HCT116 (cell line): ENCODE measurements at regions not wholly inside any gene's neighbourhood (a gene's known extent, or its start where the extent isn't known, plus 50 kb on each side); places are given as distances from the start of the nearest gene placed in this dataset.

Experiments
- ATAC-seq: fragments of 200-7000 bp; cut with Tn5 transposase; 2 replicates; pipeline ENCODE4 v1.9.1; 2020; ENCODE audit warnings: mild to moderate bottlenecking, moderate library complexity
- BruUV-seq: library from RNA; stranded (reverse); fragments of 400-500 nt; replicated peaks from 2 replicates; lab custom pipeline; 2021; lab: Mats Ljungman, UMichigan
- CTCF ChIA-PET: fragments of 300-600 bp; sonication (Branson Sonifier 250); formaldehyde crosslinking; loops from one replicate; lab custom pipeline; 2021; ENCODE audit warnings: antibody characterized with exemption; lab: Charles Lee
- POLR2A ChIA-PET: fragments of 300-600, 350-600 bp; sonication (Branson Sonifier 250); formaldehyde crosslinking; loops from one replicate; lab custom pipeline; 2021; ENCODE audit warnings: antibody characterized with exemption; lab: Charles Lee
- RAD21 ChIA-PET, 2 experiments: fragments of 300-600 bp; sonication (Branson Sonifier 250); formaldehyde crosslinking; loops; one replicate each; lab custom pipeline; 2023; ENCODE audit warnings: low total read pairs in 2 of 2; ENCODE audit not compliant: uncharacterized antibody in 2 of 2, unreplicated experiment in 2 of 2, low non-redundant PET in 1 of 2; lab: Charles Lee
- DNase-seq: peaks from one replicate; pipeline ENCODE4 v3.0.0-alpha.2; 2010; ENCODE audit warnings: low read depth, low spot score
- H2AFZ ChIP-seq: fragments of 200-600 bp; shearing (Covaris generic), sonication (generic); 2 replicates; pipeline ENCODE4 v1.6.1; 2017; ENCODE audit warnings: low read depth, mixed run types, mixed read lengths, antibody characterized with exemption, low read length; ENCODE audit not compliant: poor library complexity, severe bottlenecking
- H3K27ac ChIP-seq: 2 replicates; pipeline ENCODE4 v1.5.1; 2012; ENCODE audit warnings: low read depth, low read length
- H3K27me3 ChIP-seq: fragments of 200-600 bp; sonication (generic); 2 replicates; pipeline ENCODE4 v1.6.1; 2016; ENCODE audit warnings: mixed run types, low read length, mixed read lengths; ENCODE audit not compliant: insufficient read depth
- H3K36me3 ChIP-seq, 2 experiments: fragments of 200-500 bp in 1 of 2; fragments of 200-600 bp in 1 of 2; sonication (Bioruptor generic) in 1 of 2; sonication (generic) in 1 of 2; 2 replicates each; pipeline versions ENCODE4 v1.5.1 to v1.6.1; 2014 to 2016; ENCODE audit warnings: low read length in 2 of 2, inconsistent platforms in 1 of 2, mixed read lengths in 1 of 2, mixed run types in 1 of 2; ENCODE audit not compliant: insufficient read depth in 2 of 2, control insufficient read depth in 1 of 2
- H3K4me1 ChIP-seq, 2 experiments: fragments of 200-600 bp in 1 of 2; sonication (generic) in 1 of 2; 2 replicates each; pipeline versions ENCODE4 v1.5.1 to v1.6.1; 2012 to 2017; ENCODE audit warnings: low read length in 2 of 2, inconsistent platforms in 1 of 2, mild to moderate bottlenecking in 1 of 2, mixed read lengths in 1 of 2, mixed run types in 1 of 2, moderate library complexity in 1 of 2; ENCODE audit not compliant: insufficient read depth in 2 of 2, control insufficient read depth in 1 of 2
- H3K4me2 ChIP-seq: fragments of 200-600 bp; sonication (generic); 2 replicates; pipeline ENCODE4 v1.6.1; 2017; ENCODE audit warnings: mixed run types, low read length, mixed read lengths
- H3K4me3 ChIP-seq, 2 experiments: fragments of 200-600 bp in 1 of 2; sonication (generic) in 1 of 2; replicated peaks in 1 of 2; 2 replicates each; pipeline ENCODE4 v1.5.1; 2011 to 2016; ENCODE audit warnings: low read length in 2 of 2, control low read depth in 1 of 2, low read depth in 1 of 2, mild to moderate bottlenecking in 1 of 2, mixed read lengths in 1 of 2, mixed run types in 1 of 2
- H3K79me2 ChIP-seq: fragments of 200-600 bp; sonication (generic); 2 replicates; pipeline ENCODE4 v1.6.1; 2017; ENCODE audit warnings: mild to moderate bottlenecking, mixed run types, low read length, moderate library complexity, mixed read lengths; ENCODE audit not compliant: insufficient read depth
- H3K9ac ChIP-seq: fragments of 200-600 bp; sonication (generic); 2 replicates; pipeline ENCODE4 v1.6.1; 2016; ENCODE audit warnings: low read length, mixed read lengths
- H3K9me2 ChIP-seq: fragments of 200-600 bp; sonication (generic), shearing (Covaris generic); 2 replicates; pipeline ENCODE4 v1.6.1; 2017; ENCODE audit warnings: mixed run types, mild to moderate bottlenecking, moderate library complexity; ENCODE audit not compliant: insufficient read depth
- H3K9me3 ChIP-seq, 2 experiments: fragments of 200-500 bp in 1 of 2; fragments of 200-600 bp in 1 of 2; sonication (Bioruptor generic) in 1 of 2; sonication (generic) in 1 of 2; 2 replicates each; pipeline ENCODE4 v1.6.1; 2014 to 2017; ENCODE audit warnings: low read length in 2 of 2, mixed read lengths in 2 of 2, inconsistent platforms in 1 of 2, low read depth in 1 of 2, mild to moderate bottlenecking in 1 of 2, mixed run types in 1 of 2, moderate library complexity in 1 of 2; ENCODE audit not compliant: control insufficient read depth in 1 of 2, insufficient read depth in 1 of 2
- H4K20me1 ChIP-seq: fragments of 200-600 bp; sonication (generic), shearing (Covaris generic); 2 replicates; pipeline ENCODE4 v1.6.1; 2017; ENCODE audit warnings: mixed run types, mild to moderate bottlenecking, moderate library complexity; ENCODE audit not compliant: insufficient read depth
- CBX3 ChIP-seq: IDR thresholded peaks from 2 replicates; pipeline ENCODE4 v1.6.1; 2012; ENCODE audit warnings: low read depth
- CEBPB ChIP-seq: IDR thresholded peaks from 2 replicates; pipeline ENCODE4 v1.6.1; 2012; ENCODE audit warnings: low read depth
- EGR1 ChIP-seq: IDR thresholded peaks from 2 replicates; pipeline ENCODE4 v1.6.1; 2012; ENCODE audit warnings: low read depth
- ELF1 ChIP-seq: IDR thresholded peaks from 2 replicates; pipeline ENCODE4 v1.6.1; 2012; ENCODE audit warnings: low read depth, borderline replicate concordance
- EZH2 ChIP-seq: fragments of 200-600 bp; sonication (generic); IDR thresholded peaks from 2 replicates; pipeline ENCODE4 v1.6.1; 2017; ENCODE audit warnings: antibody characterized with exemption, mixed run types
- EZH2phosphoT487 ChIP-seq: fragments of 200-600 bp; IDR thresholded peaks from 2 replicates; pipeline ENCODE4 v1.6.1; 2018; ENCODE audit warnings: antibody characterized with exemption, borderline replicate concordance
- FOSL1 ChIP-seq: IDR thresholded peaks from 2 replicates; pipeline ENCODE4 v1.6.1; 2012; ENCODE audit warnings: low read depth
- JUND ChIP-seq: IDR thresholded peaks from 2 replicates; pipeline ENCODE4 v1.6.1; 2012
- RAD21 ChIP-seq: IDR thresholded peaks from 2 replicates; pipeline ENCODE4 v1.6.1; 2012; ENCODE audit warnings: low read depth, mild to moderate bottlenecking
- SIN3A ChIP-seq: IDR thresholded peaks from 2 replicates; pipeline ENCODE4 v1.6.1; 2012; ENCODE audit warnings: low read depth
- SP1 ChIP-seq: IDR thresholded peaks from 2 replicates; pipeline ENCODE4 v1.6.1; 2012; ENCODE audit warnings: low read depth
- SRF ChIP-seq: IDR thresholded peaks from 2 replicates; pipeline ENCODE4 v1.6.1; 2012; ENCODE audit warnings: low read depth
- TCF7L2 ChIP-seq: IDR thresholded peaks from 2 replicates; pipeline ENCODE4 v1.7.0; 2011; ENCODE audit warnings: borderline replicate concordance, inconsistent platforms; ENCODE audit not compliant: insufficient read depth, insufficient read length; ENCODE audit errors: extremely low read depth
- YY1 ChIP-seq: IDR thresholded peaks from 2 replicates; pipeline ENCODE4 v1.6.1; 2011; ENCODE audit warnings: low read length, low read depth, moderate library complexity, mild to moderate bottlenecking; ENCODE audit not compliant: insufficient replicate concordance; ENCODE audit errors: extremely low read depth
- ZFX ChIP-seq: fragments of 450-650 bp; IDR thresholded peaks from 2 replicates; pipeline ENCODE4 v1.6.1; 2017
- intact Hi-C: fragments of 100-400 bp; cut with micrococcal nuclease; formaldehyde crosslinking; loops from 2 replicates; pipeline ENCODE4 v1.10.0; 2022
- TF ChIP-seq, protein P1 (sequence below): IDR thresholded peaks from 2 replicates; pipeline ENCODE4 v1.6.1; 2012; ENCODE audit warnings: low read depth
- TF ChIP-seq, protein P2 (sequence below): IDR thresholded peaks from 2 replicates; pipeline ENCODE4 v1.6.1; 2012
- TF ChIP-seq, protein P3 (sequence below): IDR thresholded peaks from 2 replicates; pipeline ENCODE4 v1.6.1; 2012
- TF ChIP-seq, protein P4 (sequence below), 3 experiments: fragments of 200-600 bp in 1 of 3; sonication (generic) in 1 of 3; IDR thresholded peaks in 2 of 3; conservative IDR thresholded peaks in 1 of 3; 2 replicates each; pipeline ENCODE4 v1.5.1; 2012 to 2017; ENCODE audit warnings: low read depth in 2 of 3, low read length in 2 of 3, antibody characterized with exemption in 1 of 3, borderline replicate concordance in 1 of 3, control low read depth in 1 of 3, mild to moderate bottlenecking in 1 of 3, mixed read lengths in 1 of 3, mixed run types in 1 of 3, moderate library complexity in 1 of 3; ENCODE audit not compliant: insufficient read depth in 1 of 3
- TF ChIP-seq, protein P5 (sequence below): IDR thresholded peaks from 2 replicates; pipeline ENCODE4 v1.6.1; 2011; ENCODE audit warnings: mild to moderate bottlenecking, low read length, moderate library complexity; ENCODE audit not compliant: insufficient replicate concordance; ENCODE audit errors: extremely low read depth

DNA sequence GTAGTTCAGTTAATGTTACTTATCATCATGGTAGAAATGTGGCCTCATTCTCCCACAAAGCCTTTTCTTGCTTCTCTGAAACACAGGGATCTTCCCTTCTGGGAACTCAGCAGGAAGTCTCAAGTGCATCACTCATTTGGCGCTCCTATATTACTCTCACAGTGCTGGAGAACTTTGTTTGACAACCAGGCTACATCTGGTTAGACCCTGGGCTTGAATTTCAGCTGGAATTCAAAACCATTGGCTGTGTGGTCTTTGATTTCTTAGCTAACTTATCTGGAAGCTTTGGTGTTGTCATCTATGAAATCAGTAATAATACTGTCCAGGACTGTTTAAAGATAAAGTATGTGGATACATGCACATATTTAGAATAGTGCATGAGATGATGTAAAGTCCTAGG is 1777.1 kb downstream of the MAT2B start:
- Histone ChIP-seq H3K4me3 (no peak overlapping the region), H2AFZ (no peak overlapping the region), H3K27ac (no peak overlapping the region), H3K79me2 (no peaks in the 10 kb centered on the region), H3K4me1 (no peaks in the 10 kb centered on the region), H3K9me3 (peaks cover 10 to 22% of the 10 kb centered on the region in 2 experiments; a peak in 2 of 4 replicates), H4K20me1 (no peaks in the 10 kb centered on the region), H3K36me3 (no peaks in the 10 kb centered on the region), H3K9me2 (no peaks in the 10 kb centered on the region), H3K27me3 (no peaks in the 10 kb centered on the region), H3K9ac (no peak overlapping the region), H3K4me2 (no peak overlapping the region)
- CTCF ChIA-PET, result no interaction called here
- no TSS peak for BruUV-seq
- RAD21 ChIA-PET, result no interaction called here
- POLR2A ChIA-PET, result no interaction called here
- intact Hi-C loops, result no loop called here
- ATAC-seq, result no peak
- DNase-seq, result no peak
- TF ChIP-seq ELF1 (no peak), ZFX (no peak), SRF (no peak), TCF7L2 (no peak), SIN3A (no peak), CEBPB (no peak), YY1 (no peak), SP1 (no peak), EZH2phosphoT487 (no peak), FOSL1 (no peak), CBX3 (no peak), EZH2 (no peak), EGR1 (no peak), JUND (no peak), RAD21 (no peak)
- TF ChIP-seq, protein P1, sequence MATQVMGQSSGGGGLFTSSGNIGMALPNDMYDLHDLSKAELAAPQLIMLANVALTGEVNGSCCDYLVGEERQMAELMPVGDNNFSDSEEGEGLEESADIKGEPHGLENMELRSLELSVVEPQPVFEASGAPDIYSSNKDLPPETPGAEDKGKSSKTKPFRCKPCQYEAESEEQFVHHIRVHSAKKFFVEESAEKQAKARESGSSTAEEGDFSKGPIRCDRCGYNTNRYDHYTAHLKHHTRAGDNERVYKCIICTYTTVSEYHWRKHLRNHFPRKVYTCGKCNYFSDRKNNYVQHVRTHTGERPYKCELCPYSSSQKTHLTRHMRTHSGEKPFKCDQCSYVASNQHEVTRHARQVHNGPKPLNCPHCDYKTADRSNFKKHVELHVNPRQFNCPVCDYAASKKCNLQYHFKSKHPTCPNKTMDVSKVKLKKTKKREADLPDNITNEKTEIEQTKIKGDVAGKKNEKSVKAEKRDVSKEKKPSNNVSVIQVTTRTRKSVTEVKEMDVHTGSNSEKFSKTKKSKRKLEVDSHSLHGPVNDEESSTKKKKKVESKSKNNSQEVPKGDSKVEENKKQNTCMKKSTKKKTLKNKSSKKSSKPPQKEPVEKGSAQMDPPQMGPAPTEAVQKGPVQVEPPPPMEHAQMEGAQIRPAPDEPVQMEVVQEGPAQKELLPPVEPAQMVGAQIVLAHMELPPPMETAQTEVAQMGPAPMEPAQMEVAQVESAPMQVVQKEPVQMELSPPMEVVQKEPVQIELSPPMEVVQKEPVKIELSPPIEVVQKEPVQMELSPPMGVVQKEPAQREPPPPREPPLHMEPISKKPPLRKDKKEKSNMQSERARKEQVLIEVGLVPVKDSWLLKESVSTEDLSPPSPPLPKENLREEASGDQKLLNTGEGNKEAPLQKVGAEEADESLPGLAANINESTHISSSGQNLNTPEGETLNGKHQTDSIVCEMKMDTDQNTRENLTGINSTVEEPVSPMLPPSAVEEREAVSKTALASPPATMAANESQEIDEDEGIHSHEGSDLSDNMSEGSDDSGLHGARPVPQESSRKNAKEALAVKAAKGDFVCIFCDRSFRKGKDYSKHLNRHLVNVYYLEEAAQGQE, result no peak
- TF ChIP-seq, protein P2, sequence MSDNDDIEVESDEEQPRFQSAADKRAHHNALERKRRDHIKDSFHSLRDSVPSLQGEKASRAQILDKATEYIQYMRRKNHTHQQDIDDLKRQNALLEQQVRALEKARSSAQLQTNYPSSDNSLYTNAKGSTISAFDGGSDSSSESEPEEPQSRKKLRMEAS, result no peak
- TF ChIP-seq, protein P3, sequence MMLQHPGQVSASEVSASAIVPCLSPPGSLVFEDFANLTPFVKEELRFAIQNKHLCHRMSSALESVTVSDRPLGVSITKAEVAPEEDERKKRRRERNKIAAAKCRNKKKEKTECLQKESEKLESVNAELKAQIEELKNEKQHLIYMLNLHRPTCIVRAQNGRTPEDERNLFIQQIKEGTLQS, result no peak
- TF ChIP-seq, protein P4, sequence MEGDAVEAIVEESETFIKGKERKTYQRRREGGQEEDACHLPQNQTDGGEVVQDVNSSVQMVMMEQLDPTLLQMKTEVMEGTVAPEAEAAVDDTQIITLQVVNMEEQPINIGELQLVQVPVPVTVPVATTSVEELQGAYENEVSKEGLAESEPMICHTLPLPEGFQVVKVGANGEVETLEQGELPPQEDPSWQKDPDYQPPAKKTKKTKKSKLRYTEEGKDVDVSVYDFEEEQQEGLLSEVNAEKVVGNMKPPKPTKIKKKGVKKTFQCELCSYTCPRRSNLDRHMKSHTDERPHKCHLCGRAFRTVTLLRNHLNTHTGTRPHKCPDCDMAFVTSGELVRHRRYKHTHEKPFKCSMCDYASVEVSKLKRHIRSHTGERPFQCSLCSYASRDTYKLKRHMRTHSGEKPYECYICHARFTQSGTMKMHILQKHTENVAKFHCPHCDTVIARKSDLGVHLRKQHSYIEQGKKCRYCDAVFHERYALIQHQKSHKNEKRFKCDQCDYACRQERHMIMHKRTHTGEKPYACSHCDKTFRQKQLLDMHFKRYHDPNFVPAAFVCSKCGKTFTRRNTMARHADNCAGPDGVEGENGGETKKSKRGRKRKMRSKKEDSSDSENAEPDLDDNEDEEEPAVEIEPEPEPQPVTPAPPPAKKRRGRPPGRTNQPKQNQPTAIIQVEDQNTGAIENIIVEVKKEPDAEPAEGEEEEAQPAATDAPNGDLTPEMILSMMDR (IDR thresholded peaks at IDR 0.05 in 2 of 3, conservative IDR thresholded peaks at IDR 0.05 in 1 of 3; ENCODE audit: borderline replicate concordance in 1 of 3, insufficient read depth in 1 of 3, low read depth in 2 of 3, low read length in 2 of 3), result no peak
- TF ChIP-seq, protein P5, sequence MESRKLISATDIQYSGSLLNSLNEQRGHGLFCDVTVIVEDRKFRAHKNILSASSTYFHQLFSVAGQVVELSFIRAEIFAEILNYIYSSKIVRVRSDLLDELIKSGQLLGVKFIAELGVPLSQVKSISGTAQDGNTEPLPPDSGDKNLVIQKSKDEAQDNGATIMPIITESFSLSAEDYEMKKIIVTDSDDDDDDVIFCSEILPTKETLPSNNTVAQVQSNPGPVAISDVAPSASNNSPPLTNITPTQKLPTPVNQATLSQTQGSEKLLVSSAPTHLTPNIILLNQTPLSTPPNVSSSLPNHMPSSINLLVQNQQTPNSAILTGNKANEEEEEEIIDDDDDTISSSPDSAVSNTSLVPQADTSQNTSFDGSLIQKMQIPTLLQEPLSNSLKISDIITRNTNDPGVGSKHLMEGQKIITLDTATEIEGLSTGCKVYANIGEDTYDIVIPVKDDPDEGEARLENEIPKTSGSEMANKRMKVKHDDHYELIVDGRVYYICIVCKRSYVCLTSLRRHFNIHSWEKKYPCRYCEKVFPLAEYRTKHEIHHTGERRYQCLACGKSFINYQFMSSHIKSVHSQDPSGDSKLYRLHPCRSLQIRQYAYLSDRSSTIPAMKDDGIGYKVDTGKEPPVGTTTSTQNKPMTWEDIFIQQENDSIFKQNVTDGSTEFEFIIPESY, result no peak
